GM23248 (cell line): ENCODE measurements at regions not wholly inside any gene's neighbourhood (a gene's known extent, or its start where the extent isn't known, plus 50 kb on each side); places are given as distances from the start of the nearest gene placed in this dataset.

ENCODE experiments used
- EZH2 ChIP-seq: fragments of 200-600 bp; sonication (generic); IDR thresholded peaks from 2 replicates; pipeline ENCODE4 v1.6.1; 2018; ENCODE audit warnings: antibody characterized with exemption, mild to moderate bottlenecking; ENCODE audit not compliant: insufficient read depth, poor library complexity, severe bottlenecking
- EZH2phosphoT487 ChIP-seq: fragments of 200-600 bp; sonication (generic); IDR thresholded peaks from 2 replicates; pipeline ENCODE4 v1.6.1; 2018; ENCODE audit warnings: antibody characterized with exemption, moderate library complexity, mild to moderate bottlenecking, low read depth; ENCODE audit not compliant: insufficient read depth

DNA sequence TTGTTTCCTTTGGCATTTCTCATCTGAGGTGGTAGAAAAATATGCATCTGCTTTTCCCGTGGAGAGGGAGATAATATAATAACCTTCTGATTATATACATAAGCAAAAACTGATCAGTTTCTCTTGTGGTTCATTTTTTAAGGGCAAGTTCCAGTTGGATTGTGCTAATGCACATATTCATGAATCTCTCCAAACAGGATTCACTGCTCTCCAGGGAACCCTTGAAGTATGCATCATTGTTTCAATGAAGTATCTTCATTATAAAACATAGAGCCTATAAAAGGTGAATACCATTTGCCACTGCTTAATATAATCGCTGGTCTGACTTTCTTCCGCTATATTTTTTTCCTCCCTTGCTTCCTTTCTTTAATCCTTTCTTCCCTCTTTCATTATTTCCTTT is 384.7 kb downstream of the FIGN start:
- no peak for TF ChIP-seq EZH2phosphoT487
- no peak for TF ChIP-seq EZH2
